Nephron progenitor cell (in vitro differentiated cells): ENCODE measurements at regions not wholly inside any gene's neighbourhood (a gene's known extent, or its start where the extent isn't known, plus 50 kb on each side); places are given as distances from the start of the nearest gene placed in this dataset.

Experiments
- DNase-seq: peaks from one replicate; pipeline ENCODE4 v3.0.0; 2021
- H3K27ac Mint-ChIP-seq: 2 replicates; pipeline ENCODE4 v1.8.0; 2021; ENCODE audit warnings: mild to moderate bottlenecking, moderate library complexity, mixed read lengths
- H3K27me3 Mint-ChIP-seq: 2 replicates; pipeline ENCODE4 v1.8.0; 2021; ENCODE audit warnings: mild to moderate bottlenecking, low read depth, mixed read lengths; ENCODE audit not compliant: poor library complexity
- H3K36me3 Mint-ChIP-seq: 2 replicates; pipeline ENCODE4 v1.8.0; 2021; ENCODE audit warnings: low read depth, mixed read lengths
- H3K4me1 Mint-ChIP-seq: 2 replicates; pipeline ENCODE4 v1.8.0; 2021; ENCODE audit warnings: mixed read lengths
- H3K4me3 Mint-ChIP-seq: 2 replicates; pipeline ENCODE4 v1.8.0; 2021; ENCODE audit warnings: mild to moderate bottlenecking, moderate library complexity, mixed read lengths
- H3K9me3 Mint-ChIP-seq: 2 replicates; pipeline ENCODE4 v1.8.0; 2021; ENCODE audit warnings: mild to moderate bottlenecking, moderate library complexity, mixed read lengths
- TF ChIP-seq, protein P1 (sequence below): fragments of 200-600 bp; sonication (generic); IDR thresholded peaks from 2 replicates; pipeline ENCODE4 v1.5.0; 2021; ENCODE audit warnings: antibody characterized with exemption

DNA sequence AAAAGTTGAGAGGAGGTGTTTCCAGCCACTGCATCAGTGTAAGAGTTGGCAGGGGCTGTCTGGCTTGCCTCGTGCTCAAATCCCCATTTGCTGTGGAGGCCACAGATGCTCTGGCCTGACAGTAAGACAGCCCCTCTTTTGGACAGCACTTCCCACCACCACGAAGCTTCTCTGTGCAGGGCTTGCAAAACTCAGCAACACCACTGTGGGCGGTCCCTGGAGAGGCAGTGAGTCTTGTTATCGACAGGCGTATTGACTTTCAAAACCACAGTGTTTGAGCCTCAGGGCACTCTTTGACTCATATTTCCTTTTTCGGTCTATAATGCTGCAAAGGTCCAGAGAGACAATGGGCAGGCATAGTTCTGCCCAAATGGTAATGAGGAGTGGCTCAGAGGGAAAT is 539.5 kb downstream of the EBF1 start:
- Mint-ChIP-seq H3K36me3 (no peaks in the 10 kb centered on the region), H3K27me3 (no peaks in the 10 kb centered on the region), H3K9me3 (peaks cover 14% of the 10 kb centered on the region), H3K4me1 (peaks cover 23% of the 10 kb centered on the region), H3K27ac (peak overlapping the region; percentile 11), H3K4me3 (no peak overlapping the region)
- DNase-seq, result no peak
- TF ChIP-seq, protein P1, sequence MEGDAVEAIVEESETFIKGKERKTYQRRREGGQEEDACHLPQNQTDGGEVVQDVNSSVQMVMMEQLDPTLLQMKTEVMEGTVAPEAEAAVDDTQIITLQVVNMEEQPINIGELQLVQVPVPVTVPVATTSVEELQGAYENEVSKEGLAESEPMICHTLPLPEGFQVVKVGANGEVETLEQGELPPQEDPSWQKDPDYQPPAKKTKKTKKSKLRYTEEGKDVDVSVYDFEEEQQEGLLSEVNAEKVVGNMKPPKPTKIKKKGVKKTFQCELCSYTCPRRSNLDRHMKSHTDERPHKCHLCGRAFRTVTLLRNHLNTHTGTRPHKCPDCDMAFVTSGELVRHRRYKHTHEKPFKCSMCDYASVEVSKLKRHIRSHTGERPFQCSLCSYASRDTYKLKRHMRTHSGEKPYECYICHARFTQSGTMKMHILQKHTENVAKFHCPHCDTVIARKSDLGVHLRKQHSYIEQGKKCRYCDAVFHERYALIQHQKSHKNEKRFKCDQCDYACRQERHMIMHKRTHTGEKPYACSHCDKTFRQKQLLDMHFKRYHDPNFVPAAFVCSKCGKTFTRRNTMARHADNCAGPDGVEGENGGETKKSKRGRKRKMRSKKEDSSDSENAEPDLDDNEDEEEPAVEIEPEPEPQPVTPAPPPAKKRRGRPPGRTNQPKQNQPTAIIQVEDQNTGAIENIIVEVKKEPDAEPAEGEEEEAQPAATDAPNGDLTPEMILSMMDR, result no peak

GRCh38 chr5:158559643-158560042 is 540.1 kb downstream of the EBF1 start:
- H3K4me1 Mint-ChIP-seq, result peaks cover 23% of the 10 kb centered on the region
- peaks cover 14% of the 10 kb centered on the region for H3K9me3 Mint-ChIP-seq
- no peaks in the 10 kb centered on the region for H3K27me3 Mint-ChIP-seq
- H3K27ac Mint-ChIP-seq, result no peak overlapping the region
- H3K36me3 Mint-ChIP-seq, result no peaks in the 10 kb centered on the region
- H3K4me3 Mint-ChIP-seq, result no peak overlapping the region
- TF ChIP-seq, protein P1, result no peak
- no peak for DNase-seq

DNA sequence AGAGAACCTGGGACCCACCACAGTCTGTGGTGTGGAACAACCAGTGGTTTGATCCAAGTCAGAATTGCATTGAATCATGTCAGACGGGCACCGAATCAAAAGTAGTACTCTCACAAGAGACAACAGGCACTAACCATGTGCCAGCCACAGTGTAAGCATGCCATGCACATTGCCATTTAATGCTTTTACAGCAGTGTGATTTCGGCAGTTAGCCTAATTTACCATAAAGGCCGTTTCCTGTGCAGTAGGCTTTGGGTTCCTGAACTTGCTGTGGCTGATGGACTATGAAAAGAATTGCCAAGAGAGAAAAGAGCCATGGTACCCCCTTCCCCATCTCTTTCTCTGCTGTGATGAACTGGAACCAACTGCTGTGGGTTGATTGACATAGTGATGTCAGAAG is 540.6 kb downstream of the EBF1 start:
- TF ChIP-seq, protein P1, result no peak
- DNase-seq, result no peak
- Mint-ChIP-seq H3K4me1 (peaks cover 28% of the 10 kb centered on the region), H3K9me3 (peaks cover 14% of the 10 kb centered on the region), H3K27me3 (no peaks in the 10 kb centered on the region), H3K4me3 (no peak overlapping the region), H3K36me3 (no peaks in the 10 kb centered on the region), H3K27ac (no peak overlapping the region)

- Mint-ChIP-seq H3K36me3 (no peaks in the 10 kb centered on the region), H3K9me3 (peaks cover 21% of the 10 kb centered on the region), H3K27me3 (peaks cover 6% of the 10 kb centered on the region), H3K27ac (no peak overlapping the region), H3K4me1 (peaks cover 15% of the 10 kb centered on the region), H3K4me3 (no peak overlapping the region)
- DNase-seq, result no peak
- TF ChIP-seq, protein P1, result no peak
Measured at GRCh38 chr5:158553962-158554336, 545.8 kb downstream of the EBF1 start.

DNA sequence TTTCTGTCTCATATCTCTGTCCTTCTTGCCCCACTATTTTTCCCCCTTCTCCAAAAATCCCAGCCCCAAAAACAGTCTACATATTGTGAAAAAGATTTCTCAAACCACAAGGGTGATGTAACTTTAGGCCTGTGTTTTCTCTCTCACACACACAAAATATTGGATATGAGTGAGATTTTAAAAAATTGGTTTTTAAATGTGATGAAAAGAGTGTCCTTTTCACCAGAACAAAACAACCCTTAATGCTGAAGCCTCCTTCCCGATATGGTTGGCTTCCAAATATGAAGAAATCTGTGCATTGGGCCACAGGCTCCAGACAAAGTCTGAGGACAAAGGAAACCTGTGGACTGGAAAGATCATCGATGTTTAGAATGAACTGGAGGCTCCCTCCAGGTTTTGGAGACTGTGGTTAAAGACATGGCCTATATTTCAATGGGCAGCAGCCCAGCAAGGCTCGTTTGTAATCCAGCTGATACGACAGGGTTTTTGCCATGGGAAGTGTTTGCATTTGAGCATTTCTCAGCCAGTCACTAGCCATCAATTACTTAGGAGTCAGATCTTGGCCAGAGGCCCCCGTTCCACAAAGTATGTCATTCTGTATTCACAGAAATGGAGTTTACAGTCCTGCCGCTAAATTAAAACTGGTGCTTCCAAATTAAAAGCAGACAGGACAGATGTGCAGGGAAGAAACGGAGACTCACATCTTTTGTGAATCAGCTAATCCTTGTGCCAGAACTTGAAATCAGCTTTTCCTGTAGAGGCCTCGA is 546.3 kb downstream of the EBF1 start:
- no peak overlapping the region for H3K27ac Mint-ChIP-seq

More for the DNA sequence above, 546.3 kb downstream of the EBF1 start:
- no peaks in the 10 kb centered on the region for H3K36me3 Mint-ChIP-seq
- TF ChIP-seq, protein P1, result no peak
- peaks cover 6% of the 10 kb centered on the region for H3K27me3 Mint-ChIP-seq
- H3K4me3 Mint-ChIP-seq, result no peak overlapping the region
- no peak for DNase-seq
- peaks cover 26% of the 10 kb centered on the region for H3K9me3 Mint-ChIP-seq
- H3K4me1 Mint-ChIP-seq, result peaks cover 10% of the 10 kb centered on the region
